ENCODE measurements at regions not wholly inside any gene's neighbourhood (a gene's known extent, or its start where the extent isn't known, plus 50 kb on each side); places are given as distances from the start of the nearest gene placed in this dataset.

DNA sequence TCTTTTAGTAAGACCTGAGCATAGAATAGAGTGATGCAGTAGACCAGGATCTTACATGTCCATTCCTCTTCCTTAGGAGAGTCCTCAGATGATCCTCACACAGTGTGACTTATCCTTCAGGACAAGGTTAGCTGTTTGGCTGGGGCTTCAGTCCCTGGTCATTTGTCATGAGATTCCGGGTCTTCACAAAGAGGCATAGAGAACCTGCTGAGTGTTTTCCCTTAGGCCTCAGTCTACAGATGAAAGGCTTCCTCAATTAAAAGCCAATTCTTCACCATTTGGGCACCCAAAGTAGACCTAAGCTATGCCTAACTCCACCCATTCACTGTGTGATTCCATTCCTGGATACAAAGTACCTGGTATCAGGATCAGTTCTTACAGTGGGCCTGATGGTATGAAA lies 329.8 kb upstream of the RUNX1 start:
- ChIA-PET POLR2A (no interaction called here), CTCF (interaction anchor here (1.8 kb wide), 1 partner anchor 23 kb away, joined by 5 read pairs; no protein-coding TSS in a partner anchor)
- no peak for DNase-seq (ENCODE audit: low read depth, low spot score)
- TF ChIP-seq, protein P1, sequence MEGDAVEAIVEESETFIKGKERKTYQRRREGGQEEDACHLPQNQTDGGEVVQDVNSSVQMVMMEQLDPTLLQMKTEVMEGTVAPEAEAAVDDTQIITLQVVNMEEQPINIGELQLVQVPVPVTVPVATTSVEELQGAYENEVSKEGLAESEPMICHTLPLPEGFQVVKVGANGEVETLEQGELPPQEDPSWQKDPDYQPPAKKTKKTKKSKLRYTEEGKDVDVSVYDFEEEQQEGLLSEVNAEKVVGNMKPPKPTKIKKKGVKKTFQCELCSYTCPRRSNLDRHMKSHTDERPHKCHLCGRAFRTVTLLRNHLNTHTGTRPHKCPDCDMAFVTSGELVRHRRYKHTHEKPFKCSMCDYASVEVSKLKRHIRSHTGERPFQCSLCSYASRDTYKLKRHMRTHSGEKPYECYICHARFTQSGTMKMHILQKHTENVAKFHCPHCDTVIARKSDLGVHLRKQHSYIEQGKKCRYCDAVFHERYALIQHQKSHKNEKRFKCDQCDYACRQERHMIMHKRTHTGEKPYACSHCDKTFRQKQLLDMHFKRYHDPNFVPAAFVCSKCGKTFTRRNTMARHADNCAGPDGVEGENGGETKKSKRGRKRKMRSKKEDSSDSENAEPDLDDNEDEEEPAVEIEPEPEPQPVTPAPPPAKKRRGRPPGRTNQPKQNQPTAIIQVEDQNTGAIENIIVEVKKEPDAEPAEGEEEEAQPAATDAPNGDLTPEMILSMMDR (IDR thresholded peaks at IDR 0.05; ENCODE audit: insufficient read depth, low read length, missing control alignments) = no peak
- H3K4me3 ChIP-seq (ENCODE audit: low read depth, low read length) = no peak overlapping the region

DNA sequence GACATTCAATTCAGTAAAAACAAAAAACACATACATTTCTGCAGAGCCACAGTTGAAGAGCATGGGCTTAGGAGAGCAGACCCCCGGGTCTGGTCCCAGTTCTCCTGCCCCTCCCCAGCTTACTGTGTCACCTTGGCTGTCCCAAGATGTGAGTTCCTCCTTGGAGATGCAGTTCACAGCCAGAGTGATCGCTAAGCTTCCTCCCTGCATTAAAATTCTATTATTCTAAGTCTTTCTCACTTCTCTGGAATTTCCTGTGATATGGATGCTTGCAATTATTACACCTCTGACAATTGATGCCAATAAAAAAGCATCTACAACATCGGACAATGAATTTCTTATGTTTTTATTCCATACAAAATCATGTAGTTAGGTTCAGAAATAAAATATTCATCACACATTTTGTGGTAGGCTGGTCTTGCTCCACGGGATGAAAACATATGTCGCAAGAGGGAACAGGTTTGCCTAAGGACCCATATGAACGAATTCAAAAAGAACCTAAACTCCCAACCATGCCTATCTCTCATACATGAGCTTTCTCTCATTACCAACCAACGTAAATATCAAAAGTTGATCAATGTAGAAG lies 328.5 kb upstream of the RUNX1 start:
- ChIA-PET CTCF (interaction anchor here (0.8 kb wide), 1 partner anchor 10 kb away, joined by 3 read pairs; no protein-coding TSS in a partner anchor), POLR2A (interaction anchor here (0.7 kb wide), 1 partner anchor 77 kb away, joined by 3 read pairs; no protein-coding TSS in a partner anchor)
- H3K4me3 ChIP-seq (ENCODE audit: low read depth, low read length) = no peak overlapping the region
- TF ChIP-seq, protein P1 (IDR thresholded peaks at IDR 0.05; ENCODE audit: insufficient read depth, low read length, missing control alignments) = no peak
- DNase-seq (ENCODE audit: low read depth, low spot score) = no peak

DNA sequence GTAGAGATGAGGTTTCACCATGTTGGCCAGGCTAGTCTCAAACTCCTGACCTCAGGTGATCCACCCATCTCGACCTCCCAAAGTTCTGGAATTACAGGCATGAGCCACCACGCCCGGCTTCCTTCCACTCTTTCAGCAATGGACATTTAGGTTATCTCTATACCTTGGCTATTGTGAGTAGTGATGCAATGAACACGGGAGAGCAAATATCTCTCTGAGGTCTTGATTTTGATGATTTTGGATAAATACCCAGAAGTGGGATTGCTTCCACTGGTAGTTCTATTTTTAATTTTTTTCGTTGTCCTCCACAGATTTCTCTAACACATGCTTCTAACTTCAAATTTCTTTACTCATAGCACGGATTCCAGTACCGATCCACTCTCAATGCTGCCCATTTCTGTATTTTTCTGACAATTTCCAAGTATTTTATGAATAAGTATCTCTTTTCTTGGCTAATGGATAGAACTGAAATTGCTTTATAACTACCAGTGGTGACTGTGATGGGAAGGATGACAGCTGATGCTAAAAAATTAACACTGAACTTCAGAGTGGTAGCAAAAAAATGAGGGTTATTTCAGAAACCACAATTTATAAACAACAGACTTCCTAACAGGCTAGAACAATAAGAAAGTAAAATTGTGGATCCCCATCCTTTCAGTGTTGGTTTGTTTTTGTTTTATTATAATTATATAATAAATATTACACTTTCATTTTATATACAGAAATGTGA lies 327.5 kb upstream of the RUNX1 start:
- ChIA-PET CTCF (no interaction called here), POLR2A (no interaction called here)
- DNase-seq (ENCODE audit: low read depth, low spot score) = no peak
- TF ChIP-seq, protein P1 (IDR thresholded peaks at IDR 0.05; ENCODE audit: insufficient read depth, low read length, missing control alignments) = no peak
- H3K4me3 ChIP-seq (ENCODE audit: low read depth, low read length) = no peak overlapping the region

DNA sequence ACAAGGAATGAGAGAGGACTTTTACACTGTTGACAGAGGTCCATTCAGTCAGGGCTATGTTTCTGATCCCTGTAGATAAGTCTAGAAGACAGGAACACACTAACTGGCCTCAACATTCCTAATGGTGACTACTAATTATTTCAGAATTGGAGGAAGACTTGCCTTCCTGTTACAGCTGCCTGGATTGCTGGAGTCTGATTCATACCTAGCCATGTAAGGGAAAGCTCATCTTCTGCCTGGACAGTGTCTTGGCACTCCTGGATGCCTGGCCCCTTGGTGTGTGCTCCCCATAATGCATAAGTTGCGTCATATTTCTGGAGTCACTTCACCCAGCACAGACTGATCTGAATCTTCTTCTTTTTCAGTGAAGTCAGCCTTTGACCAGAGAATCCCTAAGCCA lies 326.0 kb upstream of the RUNX1 start:
- no peak overlapping the region for H3K4me3 ChIP-seq (ENCODE audit: low read depth, low read length)
- ChIA-PET CTCF (interaction anchor here (0.6 to 2.1 kb wide), 2 partner anchors 15 to 493 kb away, joined by 3 to 8 read pairs; no protein-coding TSS in a partner anchor), POLR2A (interaction anchor here (0.6 to 1.2 kb wide), 4 partner anchors 105 to 659 kb away, joined by 3 to 4 read pairs (median 4); no protein-coding TSS in a partner anchor)
- DNase-seq (ENCODE audit: low read depth, low spot score) = peak; percentile 90
- TF ChIP-seq, protein P1 (IDR thresholded peaks at IDR 0.05; ENCODE audit: insufficient read depth, low read length, missing control alignments) = no peak

DNA sequence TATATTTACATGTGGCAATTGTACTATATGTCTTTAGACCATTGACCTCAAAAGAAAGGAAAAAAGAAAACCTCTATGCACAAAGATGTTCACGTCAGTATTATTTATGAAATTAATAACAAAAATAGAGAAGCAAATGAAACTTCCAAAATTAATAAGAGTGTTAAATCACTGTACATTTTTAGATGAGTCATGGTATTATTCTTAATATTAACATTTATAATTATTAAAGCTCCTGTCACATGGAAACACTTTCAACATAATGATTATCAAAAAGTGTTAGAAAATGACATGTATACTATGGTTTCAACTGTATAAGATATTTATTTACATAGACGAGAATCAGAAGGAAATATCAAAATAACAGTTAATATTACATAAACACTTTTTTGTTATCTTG lies 324.9 kb upstream of the RUNX1 start:
- no peak overlapping the region for H3K4me3 ChIP-seq (ENCODE audit: low read depth, low read length)
- no peak for DNase-seq (ENCODE audit: low read depth, low spot score)
- CTCF ChIA-PET = interaction anchor here (2.1 kb wide), 1 partner anchor 14 kb away, joined by 8 read pairs; no protein-coding TSS in a partner anchor
- POLR2A ChIA-PET = interaction anchor here (1.2 kb wide), 1 partner anchor 485 kb away, joined by 4 read pairs; no protein-coding TSS in a partner anchor
- TF ChIP-seq, protein P1 (IDR thresholded peaks at IDR 0.05; ENCODE audit: insufficient read depth, low read length, missing control alignments) = no peak

DNA sequence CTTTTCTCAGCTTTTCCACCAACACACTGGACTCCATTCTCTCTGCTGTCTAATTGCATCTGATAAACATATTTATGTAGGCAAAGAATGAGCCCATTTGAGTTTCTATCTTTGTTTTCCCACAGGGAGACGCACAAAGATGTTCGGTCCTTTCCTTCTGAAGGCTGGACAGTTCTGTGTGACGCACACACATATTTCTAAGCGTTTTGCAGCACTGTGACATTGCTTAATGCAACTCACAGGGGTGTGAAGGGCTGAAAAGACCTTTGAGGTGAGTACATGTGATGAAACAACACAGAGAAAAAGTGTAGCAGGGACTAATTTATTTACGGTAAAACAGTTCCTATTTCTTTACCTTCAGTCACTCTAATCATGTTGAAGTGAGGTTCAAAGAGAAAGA lies 323.1 kb upstream of the RUNX1 start:
- ChIA-PET POLR2A (no interaction called here), CTCF (no interaction called here)
- no peak overlapping the region for H3K4me3 ChIP-seq (ENCODE audit: low read depth, low read length)
- DNase-seq (ENCODE audit: low read depth, low spot score) = no peak
- TF ChIP-seq, protein P1 (IDR thresholded peaks at IDR 0.05; ENCODE audit: insufficient read depth, low read length, missing control alignments) = no peak

Measured in AG04449 (cell line).